Glomerular visceral epithelial cell (primary cell): ENCODE measurements at regions not wholly inside any gene's neighbourhood (a gene's known extent, or its start where the extent isn't known, plus 50 kb on each side); places are given as distances from the start of the nearest gene placed in this dataset.

Experiments used
- DNase-seq: peaks from one replicate; pipeline ENCODE4 v3.0.0-alpha.2; 2016; ENCODE audit errors: extremely low spot score

DNA sequence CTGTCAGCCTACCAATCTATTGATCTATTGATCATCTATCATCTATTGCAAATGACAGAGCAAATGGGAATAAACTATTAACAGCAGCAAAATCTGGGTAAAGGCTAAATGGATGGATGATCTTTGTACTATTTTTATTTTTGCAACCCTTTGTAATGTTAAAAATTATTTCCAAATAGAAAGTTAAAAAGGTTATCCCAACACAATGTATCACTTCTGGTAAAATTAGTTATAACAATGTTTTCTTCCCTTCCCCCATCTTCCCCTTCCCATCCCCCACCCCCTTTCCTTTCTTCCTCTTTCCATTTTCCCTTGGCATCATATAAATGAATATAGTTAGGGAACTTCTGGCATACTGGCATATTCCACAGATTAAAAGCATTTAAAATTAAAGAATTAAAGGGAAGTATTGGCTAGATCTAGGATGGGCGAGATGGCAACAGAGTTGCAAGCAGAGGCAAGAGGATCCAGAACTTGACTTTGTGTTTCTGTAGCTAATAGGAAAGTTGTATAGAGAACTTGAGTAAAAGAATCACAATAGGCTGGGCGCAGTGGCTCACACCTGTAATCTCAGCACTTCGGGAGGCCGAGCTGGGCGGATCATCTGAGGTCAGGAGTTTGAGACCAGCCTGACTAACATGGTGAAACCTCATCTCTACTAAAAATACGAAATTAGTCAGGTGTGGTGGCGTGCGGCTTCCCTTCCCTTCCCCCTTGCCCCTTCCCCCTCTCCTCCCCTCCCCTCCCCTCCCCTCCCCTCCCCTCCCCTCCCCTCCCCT lies 66.6 kb upstream of the TAF11L2 start:
- no peak for DNase-seq

DNA sequence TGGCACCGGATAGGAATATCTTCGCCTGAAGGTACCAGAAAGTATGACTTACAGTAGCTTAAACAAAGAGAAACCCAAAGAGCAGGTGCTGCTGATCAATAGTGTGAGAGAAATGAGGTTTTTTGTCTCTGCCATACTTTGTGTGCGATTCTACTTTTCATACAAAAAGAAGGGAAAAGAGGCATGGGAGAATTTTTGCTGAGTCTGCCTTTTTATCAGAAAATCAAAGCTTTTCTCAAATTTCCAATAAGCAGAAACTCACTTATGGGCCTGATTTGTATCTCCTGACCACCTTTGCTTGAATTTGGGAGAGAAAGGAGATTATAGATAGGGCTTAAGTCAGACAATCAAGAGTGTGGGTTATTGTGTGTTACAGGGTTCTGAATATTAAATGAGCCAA lies 65.5 kb upstream of the TAF11L2 start:
- no peak for DNase-seq

DNA sequence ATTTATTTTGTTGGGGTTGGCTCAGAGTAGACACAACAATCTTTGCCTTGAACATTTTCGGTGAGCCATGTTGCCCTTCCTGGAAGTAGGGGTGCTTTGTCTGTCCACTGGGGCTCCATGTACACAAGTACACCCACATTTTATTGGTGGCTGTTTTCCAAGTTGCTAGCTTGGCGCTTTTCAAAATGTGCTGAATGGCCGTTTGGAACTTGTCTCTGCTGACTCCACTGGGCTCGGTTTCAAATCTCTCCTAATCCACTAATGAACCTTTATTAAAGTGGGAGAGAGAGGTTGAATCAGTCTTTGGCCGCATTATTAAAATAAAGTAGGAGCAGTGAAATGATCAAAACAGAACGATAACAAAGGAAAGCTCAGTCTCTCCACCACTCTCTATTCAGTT lies 64.6 kb upstream of the TAF11L2 start:
- no peak for DNase-seq

DNA sequence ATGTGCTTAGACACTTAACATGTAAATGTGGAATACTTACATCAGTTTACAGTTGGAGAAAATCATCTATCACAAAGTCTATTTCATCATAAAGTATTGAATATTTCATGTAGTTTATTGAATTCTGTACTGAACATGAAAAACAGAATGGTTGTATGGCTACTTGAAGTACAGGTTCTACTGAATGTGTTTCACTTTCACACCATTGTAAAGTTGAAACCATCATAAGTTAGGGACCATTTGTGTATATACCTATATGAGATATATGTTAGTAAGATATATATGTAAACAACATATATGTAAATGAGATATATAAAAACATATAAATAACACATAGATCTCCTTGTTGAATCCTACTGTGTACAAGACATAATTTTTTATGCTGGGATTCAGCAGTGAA lies 63.0 kb upstream of the TAF11L2 start:
- no peak for DNase-seq

DNA sequence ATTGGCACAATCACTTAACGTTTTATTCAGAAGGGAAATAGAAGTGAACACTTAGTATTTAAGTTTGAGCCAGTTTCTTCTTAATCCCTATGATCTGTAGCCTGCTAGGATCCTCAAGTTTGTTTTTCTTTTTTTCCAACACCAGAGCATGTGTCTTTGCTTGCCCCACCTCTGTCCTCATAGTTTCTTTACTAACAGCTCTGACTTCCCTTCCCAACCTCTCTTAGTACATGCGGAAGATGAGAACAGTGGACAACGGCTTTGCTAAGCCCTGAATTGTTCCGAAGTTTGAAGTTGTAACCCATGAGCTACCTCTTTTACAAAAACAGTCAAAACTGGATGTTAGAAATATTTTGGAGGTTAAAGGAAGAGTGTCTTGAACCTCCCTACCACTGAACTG lies 61.7 kb upstream of the TAF11L2 start:
- DNase-seq = no peak

DNA sequence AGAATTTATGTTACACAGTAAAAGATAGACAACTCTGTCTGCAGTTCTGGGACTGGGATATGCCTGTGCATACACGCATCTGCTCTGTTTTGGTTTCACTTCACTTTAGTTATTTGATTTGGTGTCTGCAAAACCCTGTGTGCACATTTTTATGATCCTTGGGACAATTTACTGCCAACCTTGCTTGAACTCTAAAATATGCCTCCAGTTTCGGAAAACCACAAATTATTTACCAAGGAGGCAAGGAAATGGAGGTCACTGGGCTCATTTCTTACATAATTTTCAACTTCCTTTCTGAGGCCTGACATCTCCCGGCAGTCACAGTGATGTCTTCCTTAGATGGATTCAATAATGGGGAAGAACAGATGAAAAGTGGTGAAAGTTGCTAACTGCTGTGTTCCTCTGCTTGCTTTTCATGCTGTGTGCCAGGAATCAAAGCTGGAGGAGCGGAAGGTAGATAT lies 61.2 kb upstream of the TAF11L2 start:
- DNase-seq = no peak

DNA sequence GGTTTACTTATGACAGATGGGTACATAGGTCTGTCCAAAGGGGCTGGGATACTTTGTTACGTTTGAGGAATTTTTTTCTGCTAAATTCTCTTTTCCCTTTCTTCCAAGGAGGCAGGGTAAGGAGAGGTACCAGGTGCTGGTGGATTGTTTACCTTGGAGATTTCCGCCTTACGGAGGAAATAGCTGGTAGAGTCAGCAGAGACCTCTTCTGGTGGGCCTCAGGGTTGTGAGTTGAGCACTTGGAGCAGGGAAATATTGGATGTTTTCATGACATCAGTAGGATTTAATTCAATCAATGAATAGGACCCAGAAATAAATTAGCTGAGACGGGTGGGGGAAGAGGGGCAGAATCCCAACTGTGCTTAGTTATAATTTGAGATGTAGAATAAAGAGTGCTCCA lies 60.0 kb upstream of the TAF11L2 start:
- no peak for DNase-seq

DNA sequence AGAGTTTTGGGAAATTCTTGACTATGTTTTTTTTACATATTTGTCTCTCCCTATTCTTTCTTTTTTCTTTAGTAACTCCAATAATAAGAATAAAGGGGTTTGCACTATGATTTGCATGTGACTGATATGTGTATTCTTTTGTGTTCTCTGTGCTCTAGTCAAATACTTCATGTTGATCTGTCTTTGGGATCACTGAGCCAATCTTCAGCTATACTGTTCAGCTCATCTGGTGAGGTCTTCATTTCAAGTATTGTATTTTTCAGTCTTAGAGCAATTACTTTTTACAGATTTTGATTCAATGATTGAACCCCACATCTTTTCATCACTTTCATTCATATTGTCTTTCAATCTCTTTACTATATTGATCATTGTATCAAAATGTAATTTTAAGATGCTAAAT lies 58.1 kb upstream of the TAF11L2 start:
- no peak for DNase-seq

DNA sequence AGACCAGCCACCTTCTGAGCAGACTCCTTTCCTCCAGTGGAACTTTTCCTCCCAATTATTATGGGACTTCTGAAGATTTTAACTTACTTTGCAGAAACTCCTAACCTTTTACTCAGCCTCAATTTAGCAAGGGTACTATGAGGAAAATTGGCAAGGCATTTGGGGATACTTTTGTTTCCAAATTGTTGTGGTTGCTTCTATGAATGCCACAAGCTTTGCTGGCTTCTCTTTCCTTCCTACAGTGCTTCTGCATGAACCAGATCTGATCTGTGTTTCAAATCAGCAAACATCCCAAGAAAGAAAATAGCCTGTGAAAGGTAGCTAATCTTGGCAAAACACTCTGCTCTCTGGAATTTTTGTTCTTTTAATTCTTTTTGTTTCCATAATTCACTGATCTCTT lies 57.3 kb upstream of the TAF11L2 start:
- DNase-seq = no peak

DNA sequence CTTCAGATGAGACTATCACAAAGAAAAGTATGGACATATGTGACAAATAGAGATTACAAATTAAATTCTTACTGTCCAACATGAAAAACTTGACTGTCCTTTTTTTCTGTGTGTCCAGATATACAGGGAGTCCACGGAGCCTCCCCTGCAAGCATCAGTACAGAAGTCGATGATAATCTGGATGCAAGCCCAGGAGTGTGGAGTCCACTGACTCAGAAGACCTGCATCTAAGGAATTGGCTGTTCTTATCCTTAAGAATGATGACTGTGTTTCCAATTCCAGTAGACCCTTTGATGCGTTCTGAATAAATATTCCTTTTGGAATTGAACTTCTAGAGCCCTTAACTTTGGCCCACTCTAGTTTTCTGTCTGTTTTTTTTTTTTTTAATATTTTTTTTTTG lies 56.7 kb upstream of the TAF11L2 start:
- DNase-seq = no peak

DNA sequence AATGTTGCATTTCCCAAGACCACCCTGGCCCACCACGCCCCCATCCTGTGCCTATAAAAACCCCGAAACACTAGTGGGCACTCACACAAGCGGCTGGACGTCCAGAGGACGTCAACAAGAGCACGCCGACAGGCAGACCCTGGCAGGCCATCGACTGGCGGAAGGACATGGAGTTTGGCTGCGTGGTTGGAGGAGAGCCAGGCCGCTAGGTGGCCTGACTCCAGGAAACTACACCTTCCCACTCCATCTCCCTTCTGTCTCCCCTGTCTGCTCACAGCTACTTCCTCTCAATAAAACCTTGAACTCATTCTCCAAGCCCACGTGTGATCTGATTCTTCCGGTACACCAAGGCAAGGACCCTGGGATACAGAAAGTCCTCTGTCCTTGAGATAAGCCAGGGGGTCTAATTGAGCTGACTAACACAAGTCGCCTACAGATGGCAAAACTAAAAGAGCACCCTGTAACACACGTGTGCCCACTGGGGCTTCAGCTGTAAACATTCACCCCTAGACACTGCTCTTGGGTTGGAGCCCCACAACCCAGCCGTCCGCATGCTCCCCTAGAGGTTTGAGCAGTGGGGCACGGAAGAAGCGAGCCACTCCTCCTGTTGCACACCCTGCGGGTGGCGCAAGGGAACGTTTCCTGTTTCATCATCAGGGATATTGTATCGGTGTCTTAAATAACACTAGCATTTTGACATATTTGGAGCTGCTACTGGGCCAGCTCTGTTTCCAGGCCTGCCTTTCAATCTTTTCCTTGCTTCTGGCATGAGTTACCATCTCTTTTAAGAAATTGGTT lies 54.5 kb upstream of the TAF11L2 start:
- DNase-seq = no peak

DNA sequence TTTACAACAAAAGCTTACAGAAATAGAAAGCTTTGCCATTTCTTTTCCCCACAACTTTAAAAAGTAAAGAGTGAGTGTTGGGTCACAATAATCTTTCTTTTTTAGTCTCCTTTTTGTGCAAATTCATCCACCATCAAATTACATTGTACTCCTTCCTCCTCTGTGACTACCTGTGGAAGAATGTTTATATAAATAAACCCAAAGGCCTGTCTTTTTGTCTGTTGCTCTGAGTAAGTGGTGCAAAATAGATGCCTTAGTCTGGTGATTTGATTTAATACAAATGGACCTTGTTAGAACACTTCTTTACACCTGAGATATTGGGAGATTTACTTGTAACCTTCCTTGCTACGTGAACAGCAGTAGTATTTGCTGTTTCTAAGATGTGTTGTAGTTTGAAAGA lies 53.5 kb upstream of the TAF11L2 start:
- DNase-seq = no peak

DNA sequence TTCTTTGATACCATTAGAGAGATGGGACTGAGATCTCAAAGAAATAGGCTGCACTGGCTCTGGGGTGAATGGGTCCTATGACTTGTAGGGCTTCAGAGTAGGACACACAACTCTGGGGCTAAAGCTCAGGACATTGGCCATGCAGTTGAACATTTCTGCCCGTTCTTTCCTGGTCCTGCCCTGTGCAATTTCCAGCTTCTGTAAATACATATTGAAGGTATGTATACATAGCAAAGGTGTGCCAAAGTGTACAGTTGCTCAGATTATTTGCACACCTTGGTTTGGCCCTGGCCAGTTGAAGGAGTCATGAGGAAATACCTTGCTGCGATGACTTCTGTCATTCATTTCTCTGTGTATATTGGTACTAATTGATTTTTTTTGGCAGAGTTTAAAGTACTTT lies 52.8 kb upstream of the TAF11L2 start:
- no peak for DNase-seq
